ENCODE measurements at regions not wholly inside any gene's neighbourhood (a gene's known extent, or its start where the extent isn't known, plus 50 kb on each side); places are given as distances from the start of the nearest gene placed in this dataset.

GRCh38 chr12:69097619-69098368, 141.6 kb upstream of the CPSF6 start:
- no peak for DNase-seq

- no peak for DNase-seq
These were observed 140.1 kb upstream of the CPSF6 start for GRCh38 chr12:69099201-69099837.

- no peak for DNase-seq
These were observed 137.9 kb upstream of the CPSF6 start for GRCh38 chr12:69101505-69101904.

GRCh38 chr12:69102856-69103255, 136.5 kb upstream of the CPSF6 start:
- DNase-seq, result peak; percentile 14

- no peak for DNase-seq
These were observed 134.0 kb upstream of the CPSF6 start for GRCh38 chr12:69105101-69105962.

- DNase-seq, result no peak
These were observed 132.8 kb upstream of the CPSF6 start for GRCh38 chr12:69106482-69107118.

GRCh38 chr12:69107541-69107940, 131.8 kb upstream of the CPSF6 start:
- no peak for DNase-seq

- no peak for DNase-seq
These were observed 131.3 kb upstream of the CPSF6 start for GRCh38 chr12:69108037-69108436.

- no peak for DNase-seq
These were observed 126.8 kb upstream of the CPSF6 start for GRCh38 chr12:69112616-69113015.

GRCh38 chr12:69115099-69115498, 124.3 kb upstream of the CPSF6 start:
- no peak for DNase-seq

GRCh38 chr12:69115951-69116350, 123.4 kb upstream of the CPSF6 start:
- DNase-seq, result no peak

- no peak for DNase-seq
These were observed 121.7 kb upstream of the CPSF6 start for GRCh38 chr12:69117566-69118266.

- no peak for DNase-seq
These were observed 120.9 kb upstream of the CPSF6 start for GRCh38 chr12:69118516-69118915.

- DNase-seq, result no peak
These were observed 119.6 kb upstream of the CPSF6 start for GRCh38 chr12:69119770-69120169.

GRCh38 chr12:69120354-69120753, 119.0 kb upstream of the CPSF6 start:
- no peak for DNase-seq

- no peak for DNase-seq
These were observed 116.1 kb upstream of the CPSF6 start for GRCh38 chr12:69123311-69123710.

GRCh38 chr12:69123919-69124638, 115.3 kb upstream of the CPSF6 start:
- no peak for DNase-seq

GRCh38 chr12:69129017-69129416, 110.4 kb upstream of the CPSF6 start:
- DNase-seq, result no peak

- DNase-seq, result no peak
These were observed 109.8 kb upstream of the CPSF6 start for GRCh38 chr12:69129564-69129963.

GRCh38 chr12:69130064-69130463, 109.3 kb upstream of the CPSF6 start:
- DNase-seq, result no peak

GRCh38 chr12:69131077-69131476, 108.3 kb upstream of the CPSF6 start:
- no peak for DNase-seq

Data from hematopoietic multipotent progenitor cell treated with erythropoietin and hydrocortisone succinate and interleukin-3 and kit ligand, for 6 days (in vitro differentiated cells).